ENCODE measurements at regions not wholly inside any gene's neighbourhood (a gene's known extent, or its start where the extent isn't known, plus 50 kb on each side); places are given as distances from the start of the nearest gene placed in this dataset.

GRCh38 chr1:73887412-73887811 is 310.6 kb downstream of the LRRIQ3 start:
- no peak for TF ChIP-seq CTCF (conservative IDR thresholded peaks at IDR 0.05)
- no peak for TF ChIP-seq EZH2 (IDR thresholded peaks at IDR 0.05; ENCODE audit: low read depth)

All from PC-9 (cell line).